Tibial artery (tissue), 4 donors: ENCODE measurements at regions not wholly inside any gene's neighbourhood (a gene's known extent, or its start where the extent isn't known, plus 50 kb on each side); places are given as distances from the start of the nearest gene placed in this dataset.

Experiments
- DNase-seq, 2 donors: peaks; one replicate each; pipeline ENCODE4 v3.0.0-alpha.2; 2019
- H3K27ac ChIP-seq, 2 donors: fragments of 200-600 bp; sonication (generic) in 1 of 2; 1 replicate in 1 of 2; 2 replicates in 1 of 2; pipeline ENCODE4 v1.5.1; 2018 to 2019; ENCODE audit warnings: mild to moderate bottlenecking in 1 of 2
- H3K27me3 ChIP-seq, 2 donors: fragments of 200-600 bp; sonication (generic) in 1 of 2; one replicate each; pipeline versions ENCODE4 v1.5.1 to v1.6.0; 2016 to 2019
- H3K36me3 ChIP-seq, 3 donors: fragments of 200-600 bp; sonication (generic) in 2 of 3; one replicate each; pipeline ENCODE4 v1.5.1; 2016 to 2019; ENCODE audit warnings: mild to moderate bottlenecking in 2 of 3
- H3K4me1 ChIP-seq, 4 donors: fragments of 200-600 bp; sonication (generic) in 2 of 4; 1 replicate in 3 of 4; 2 replicates in 1 of 4; pipeline ENCODE4 v1.5.1; 2016 to 2019
- H3K4me3 ChIP-seq, 2 donors: fragments of 200-600 bp; sonication (generic) in 1 of 2; 1 replicate in 1 of 2; 2 replicates in 1 of 2; pipeline ENCODE4 v1.5.1; 2018 to 2019; ENCODE audit warnings: mild to moderate bottlenecking in 2 of 2
- H3K9me3 ChIP-seq, 3 donors: fragments of 200-600 bp; sonication (generic) in 1 of 3; one replicate each; pipeline ENCODE4 v1.5.1; 2016 to 2019
- CTCF ChIP-seq, 2 experiments: fragments of 200-600 bp in 1 of 2; fragments of 450-650 bp in 1 of 2; IDR thresholded peaks; one replicate each; pipeline ENCODE4 v1.5.1; 2017 to 2019; ENCODE audit warnings: antibody characterized with exemption in 2 of 2, mild to moderate bottlenecking in 1 of 2, moderate library complexity in 1 of 2
- intact Hi-C: fragments of 100-400 bp; cut with DNase I; formaldehyde crosslinking; loops from one replicate; pipeline ENCODE4 v1.15.0; 2023; ENCODE audit warnings: low total_unique reads

GRCh38 chr4:134727696-134728095 lies 526.1 kb upstream of the PABPC4L start:
- no peak for DNase-seq
- no peak for TF ChIP-seq CTCF (IDR thresholded peaks at IDR 0.05)
- no peaks in the 10 kb centered on the region for H3K36me3 ChIP-seq
- intact Hi-C loops: no loop called here
- H3K27ac ChIP-seq: no peak overlapping the region
- no peaks in the 10 kb centered on the region for H3K27me3 ChIP-seq
- H3K9me3 ChIP-seq: no peaks in the 10 kb centered on the region
- no peak overlapping the region for H3K4me3 ChIP-seq
- H3K4me1 ChIP-seq: no peaks in the 10 kb centered on the region

GRCh38 chr4:134722306-134722705 lies 520.7 kb upstream of the PABPC4L start:
- no peak for DNase-seq
- H3K4me1 ChIP-seq: no peaks in the 10 kb centered on the region
- intact Hi-C loops: no loop called here
- H3K36me3 ChIP-seq: no peaks in the 10 kb centered on the region
- TF ChIP-seq CTCF (IDR thresholded peaks at IDR 0.05): no peak
- H3K9me3 ChIP-seq: no peaks in the 10 kb centered on the region
- no peak overlapping the region for H3K4me3 ChIP-seq
- no peaks in the 10 kb centered on the region for H3K27me3 ChIP-seq
- no peak overlapping the region for H3K27ac ChIP-seq

GRCh38 chr4:134720030-134720429 lies 518.4 kb upstream of the PABPC4L start:
- Histone ChIP-seq H3K27me3 (no peaks in the 10 kb centered on the region), H3K36me3 (no peaks in the 10 kb centered on the region), H3K27ac (no peak overlapping the region), H3K4me3 (no peak overlapping the region), H3K4me1 (no peaks in the 10 kb centered on the region), H3K9me3 (no peaks in the 10 kb centered on the region)
- no peak for TF ChIP-seq CTCF (IDR thresholded peaks at IDR 0.05)
- DNase-seq: no peak
- intact Hi-C loops: no loop called here

- Histone ChIP-seq H3K9me3 (no peaks in the 10 kb centered on the region), H3K27ac (no peak overlapping the region), H3K4me1 (no peaks in the 10 kb centered on the region), H3K4me3 (no peak overlapping the region), H3K36me3 (no peaks in the 10 kb centered on the region), H3K27me3 (no peaks in the 10 kb centered on the region)
- no peak for DNase-seq
- TF ChIP-seq CTCF (IDR thresholded peaks at IDR 0.05): no peak
- intact Hi-C loops: no loop called here
These were observed 507.0 kb upstream of the PABPC4L start for GRCh38 chr4:134708616-134709015.

- H3K27me3 ChIP-seq: no peaks in the 10 kb centered on the region
- no peak overlapping the region for H3K27ac ChIP-seq
- intact Hi-C loops: no loop called here
- no peaks in the 10 kb centered on the region for H3K4me1 ChIP-seq
- H3K9me3 ChIP-seq: no peaks in the 10 kb centered on the region
- no peaks in the 10 kb centered on the region for H3K36me3 ChIP-seq
- no peak for TF ChIP-seq CTCF (IDR thresholded peaks at IDR 0.05)
- H3K4me3 ChIP-seq: no peak overlapping the region
- no peak for DNase-seq
These were observed 506.4 kb upstream of the PABPC4L start for GRCh38 chr4:134708026-134708425.

GRCh38 chr4:134702374-134702773 lies 500.8 kb upstream of the PABPC4L start:
- H3K4me1 ChIP-seq: no peaks in the 10 kb centered on the region
- TF ChIP-seq CTCF (IDR thresholded peaks at IDR 0.05): no peak

More at GRCh38 chr4:134702374-134702773, 500.8 kb upstream of the PABPC4L start:
- Histone ChIP-seq H3K36me3 (no peaks in the 10 kb centered on the region), H3K4me3 (no peak overlapping the region), H3K9me3 (no peaks in the 10 kb centered on the region), H3K27ac (no peak overlapping the region), H3K27me3 (no peaks in the 10 kb centered on the region)
- DNase-seq: no peak
- intact Hi-C loops: no loop called here
